ENCODE measurements at regions not wholly inside any gene's neighbourhood (a gene's known extent, or its start where the extent isn't known, plus 50 kb on each side); places are given as distances from the start of the nearest gene placed in this dataset.

GRCh38 chr1:30166174-30166573, 557.2 kb downstream of the MATN1 start:
- TF ChIP-seq CTCF (IDR thresholded peaks at IDR 0.05) (no peak), EZH2 (IDR thresholded peaks at IDR 0.05) (no peak), EZH2phosphoT487 (IDR thresholded peaks at IDR 0.05) (no peak)
- Histone ChIP-seq H3K79me2 (ENCODE audit: low read depth) (no peaks in the 10 kb centered on the region), H3K27ac (no peak overlapping the region), H2AFZ (replicated peaks) (no peak overlapping the region), H3K36me3 (no peaks in the 10 kb centered on the region), H3K4me2 (no peak overlapping the region), H3K4me3 (no peak overlapping the region), H3K27me3 (no peaks in the 10 kb centered on the region), H3K9ac (no peak overlapping the region), H3K4me1 (no peaks in the 10 kb centered on the region), H3F3A (ENCODE audit: low read depth) (no peaks in the 10 kb centered on the region), H4K20me1 (ENCODE audit: low read depth) (no peaks in the 10 kb centered on the region), H3K9me3 (ENCODE audit: low read depth) (no peaks in the 10 kb centered on the region)
- peaks cover 3% of the 10 kb centered on the region for H3K4me1 Mint-ChIP-seq
- no peaks in the 10 kb centered on the region for H3K36me3 Mint-ChIP-seq
- peaks cover 2% of the 10 kb centered on the region for H3K27me3 Mint-ChIP-seq (ENCODE audit: insufficient read depth, low read depth)
- H3K9me3 Mint-ChIP-seq = no peaks in the 10 kb centered on the region
- no peak overlapping the region for H3K27ac Mint-ChIP-seq
- DNase-seq (ENCODE audit: low spot score) = no peak
- no peak overlapping the region for H3K4me3 Mint-ChIP-seq

- Mint-ChIP-seq H3K4me1 (peaks cover 3% of the 10 kb centered on the region), H3K36me3 (no peaks in the 10 kb centered on the region), H3K27ac (no peak overlapping the region), H3K9me3 (no peaks in the 10 kb centered on the region), H3K4me3 (no peak overlapping the region), H3K27me3 (ENCODE audit: insufficient read depth, low read depth) (peaks cover 2% of the 10 kb centered on the region)
- Histone ChIP-seq H3K27ac (no peak overlapping the region), H3K27me3 (no peaks in the 10 kb centered on the region), H4K20me1 (ENCODE audit: low read depth) (no peaks in the 10 kb centered on the region), H3K36me3 (no peaks in the 10 kb centered on the region), H3K79me2 (ENCODE audit: low read depth) (no peaks in the 10 kb centered on the region), H3K9me3 (ENCODE audit: low read depth) (no peaks in the 10 kb centered on the region), H3F3A (ENCODE audit: low read depth) (no peaks in the 10 kb centered on the region), H3K4me1 (no peaks in the 10 kb centered on the region), H3K4me2 (no peak overlapping the region), H2AFZ (replicated peaks) (no peak overlapping the region), H3K9ac (no peak overlapping the region), H3K4me3 (no peak overlapping the region)
- DNase-seq (ENCODE audit: low spot score) = no peak
- TF ChIP-seq CTCF (IDR thresholded peaks at IDR 0.05) = no peak
Observed at GRCh38 chr1:30165116-30165515, 558.3 kb downstream of the MATN1 start.

GRCh38 chr1:30164693-30165092, 558.7 kb downstream of the MATN1 start:
- H3K27me3 Mint-ChIP-seq (ENCODE audit: insufficient read depth, low read depth) = peaks cover 2% of the 10 kb centered on the region
- H3K4me1 Mint-ChIP-seq = peaks cover 3% of the 10 kb centered on the region
- DNase-seq (ENCODE audit: low spot score) = no peak
- Histone ChIP-seq H3K36me3 (no peaks in the 10 kb centered on the region), H3K27ac (no peak overlapping the region), H3F3A (ENCODE audit: low read depth) (no peaks in the 10 kb centered on the region), H3K79me2 (ENCODE audit: low read depth) (no peaks in the 10 kb centered on the region), H4K20me1 (ENCODE audit: low read depth) (no peaks in the 10 kb centered on the region), H3K27me3 (no peaks in the 10 kb centered on the region), H3K4me2 (no peak overlapping the region), H3K4me3 (no peak overlapping the region), H2AFZ (replicated peaks) (no peak overlapping the region), H3K9ac (no peak overlapping the region), H3K4me1 (no peaks in the 10 kb centered on the region), H3K9me3 (ENCODE audit: low read depth) (no peaks in the 10 kb centered on the region)
- H3K27ac Mint-ChIP-seq = no peak overlapping the region
- TF ChIP-seq EZH2phosphoT487 (IDR thresholded peaks at IDR 0.05) (no peak), EZH2 (IDR thresholded peaks at IDR 0.05) (no peak)
- H3K4me3 Mint-ChIP-seq = no peak overlapping the region
- H3K36me3 Mint-ChIP-seq = no peaks in the 10 kb centered on the region
- H3K9me3 Mint-ChIP-seq = no peaks in the 10 kb centered on the region

- H4K20me1 ChIP-seq (ENCODE audit: low read depth) = no peaks in the 10 kb centered on the region
- no peaks in the 10 kb centered on the region for H3K79me2 ChIP-seq (ENCODE audit: low read depth)
- H3K27ac ChIP-seq = no peak overlapping the region
- H3K9ac ChIP-seq = no peak overlapping the region
- no peak overlapping the region for H3K4me3 Mint-ChIP-seq
- no peak overlapping the region for H3K27ac Mint-ChIP-seq
- no peaks in the 10 kb centered on the region for H3K36me3 Mint-ChIP-seq
- DNase-seq (ENCODE audit: low spot score) = no peak
- no peak overlapping the region for H2AFZ ChIP-seq (replicated peaks)
- H3K9me3 ChIP-seq (ENCODE audit: low read depth) = no peaks in the 10 kb centered on the region
- no peak overlapping the region for H3K4me2 ChIP-seq
- no peaks in the 10 kb centered on the region for H3K27me3 ChIP-seq
- TF ChIP-seq EZH2 (IDR thresholded peaks at IDR 0.05) (no peak), EZH2phosphoT487 (IDR thresholded peaks at IDR 0.05) (no peak), CTCF (IDR thresholded peaks at IDR 0.05) (no peak)
- no peaks in the 10 kb centered on the region for H3K36me3 ChIP-seq
- H3K4me1 ChIP-seq = no peaks in the 10 kb centered on the region
- peaks cover 2% of the 10 kb centered on the region for H3K27me3 Mint-ChIP-seq (ENCODE audit: insufficient read depth, low read depth)
- no peaks in the 10 kb centered on the region for H3K9me3 Mint-ChIP-seq
- H3K4me3 ChIP-seq = no peak overlapping the region
- no peaks in the 10 kb centered on the region for H3F3A ChIP-seq (ENCODE audit: low read depth)
- H3K4me1 Mint-ChIP-seq = peaks cover 3% of the 10 kb centered on the region
Observed at GRCh38 chr1:30162565-30162964, 560.8 kb downstream of the MATN1 start.

Measured in neural progenitor cell (in vitro differentiated cells).